Activated CD4-positive, CD25-positive, alpha-beta regulatory T cell treated with anti-CD3 and anti-CD28 coated beads, Interleukin-2, amount 50 U/mL, for 24 hours (primary cell): ENCODE measurements at regions not wholly inside any gene's neighbourhood (a gene's known extent, or its start where the extent isn't known, plus 50 kb on each side); places are given as distances from the start of the nearest gene placed in this dataset.

Experiments
- ATAC-seq, 2 donors: fragments of 150-1000 bp; cut with Tn5 transposase; one replicate each; pipeline ENCODE4 v1.10.0; 2021; ENCODE audit warnings: mild to moderate bottlenecking in 1 of 2, moderate library complexity in 1 of 2

DNA sequence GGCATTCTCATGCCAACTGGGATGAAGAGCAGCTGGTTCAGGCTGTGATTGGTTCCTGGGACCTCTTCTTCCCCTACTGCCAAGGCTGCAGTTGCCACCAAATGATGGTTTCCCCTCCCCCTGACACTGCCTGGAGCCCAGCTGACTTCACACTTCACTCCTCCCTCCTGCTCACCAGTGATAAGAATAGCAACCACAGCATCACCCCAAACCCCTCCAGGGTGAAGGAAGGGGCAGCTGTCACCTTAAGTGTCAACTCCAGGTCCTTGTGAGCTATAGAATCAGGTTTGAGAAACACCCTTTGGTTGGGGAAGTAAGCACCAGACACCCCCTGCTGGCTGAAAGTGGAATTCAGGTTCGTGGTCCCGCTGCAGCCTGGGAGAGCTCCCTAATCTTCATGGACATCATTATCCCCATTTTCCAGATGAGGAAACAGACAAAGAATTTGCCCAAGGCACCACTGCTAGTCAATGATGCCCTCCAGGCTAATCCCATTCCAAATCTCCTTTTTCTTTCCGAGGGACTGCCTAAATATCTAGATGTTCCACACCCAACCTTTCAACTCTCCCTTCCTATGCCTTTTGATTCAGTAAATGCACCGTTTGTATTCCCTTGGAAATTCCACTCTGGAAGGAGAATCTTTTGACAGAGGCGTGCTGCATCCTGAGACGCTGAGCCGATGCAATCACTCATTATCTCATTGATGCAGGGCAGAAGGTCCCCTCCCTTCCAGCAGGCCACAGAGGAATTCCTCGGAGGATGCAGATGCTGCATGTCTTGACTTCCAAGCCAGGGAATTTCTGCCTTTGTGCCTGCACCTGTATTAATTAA is 50.6 kb upstream of the UQCRFS1 start:
- ATAC-seq = peak in 1 of 2 donors; percentile 28

GRCh38 chr19:29264897-29265296 is 51.9 kb upstream of the UQCRFS1 start:
- no peak for ATAC-seq

- no peak for ATAC-seq
Observed at GRCh38 chr19:29265436-29265835, 52.5 kb upstream of the UQCRFS1 start.

DNA sequence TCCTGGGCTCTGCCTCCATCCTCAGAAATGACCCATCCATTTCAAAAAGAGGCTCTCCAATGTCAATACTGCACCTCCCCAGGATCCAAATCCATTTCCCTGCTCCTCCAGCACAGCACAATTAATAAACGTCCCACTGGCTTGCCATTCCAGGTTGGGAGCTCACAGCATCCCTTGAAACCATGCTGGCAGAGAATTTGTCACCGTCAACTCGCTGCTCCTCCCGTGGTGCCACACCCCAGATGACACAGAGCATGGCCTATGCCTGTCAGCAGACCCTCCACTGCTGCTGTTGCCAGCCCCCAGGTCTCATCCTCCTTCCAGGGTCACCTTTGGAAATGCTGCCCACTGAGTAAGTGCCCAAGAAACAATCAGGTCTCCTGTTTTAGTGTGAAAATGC is 53.0 kb upstream of the UQCRFS1 start:
- no peak for ATAC-seq

GRCh38 chr19:29266603-29267002 is 53.7 kb upstream of the UQCRFS1 start:
- no peak for ATAC-seq

- no peak for ATAC-seq
Observed at GRCh38 chr19:29267701-29268100, 54.8 kb upstream of the UQCRFS1 start.

DNA sequence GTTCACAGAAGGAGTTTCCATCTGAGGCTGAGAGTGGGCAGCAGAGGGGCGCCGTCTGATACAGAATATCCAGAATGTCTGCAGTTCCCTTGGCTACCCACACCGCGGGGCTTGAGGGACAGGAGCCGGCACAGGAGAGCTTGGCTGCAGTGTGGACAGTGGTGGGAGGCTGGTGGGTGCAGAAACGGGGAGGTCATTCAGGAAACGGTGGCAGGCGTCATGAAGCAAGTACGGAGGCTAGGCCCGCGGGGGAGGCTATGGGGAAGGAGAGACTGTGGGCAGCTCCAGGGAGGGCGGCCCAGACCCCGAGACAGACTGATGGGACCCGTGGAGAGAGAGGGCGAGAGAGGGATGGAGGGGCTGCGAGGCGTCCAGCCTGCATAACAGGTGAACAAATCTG is 55.2 kb upstream of the UQCRFS1 start:
- no peak for ATAC-seq

DNA sequence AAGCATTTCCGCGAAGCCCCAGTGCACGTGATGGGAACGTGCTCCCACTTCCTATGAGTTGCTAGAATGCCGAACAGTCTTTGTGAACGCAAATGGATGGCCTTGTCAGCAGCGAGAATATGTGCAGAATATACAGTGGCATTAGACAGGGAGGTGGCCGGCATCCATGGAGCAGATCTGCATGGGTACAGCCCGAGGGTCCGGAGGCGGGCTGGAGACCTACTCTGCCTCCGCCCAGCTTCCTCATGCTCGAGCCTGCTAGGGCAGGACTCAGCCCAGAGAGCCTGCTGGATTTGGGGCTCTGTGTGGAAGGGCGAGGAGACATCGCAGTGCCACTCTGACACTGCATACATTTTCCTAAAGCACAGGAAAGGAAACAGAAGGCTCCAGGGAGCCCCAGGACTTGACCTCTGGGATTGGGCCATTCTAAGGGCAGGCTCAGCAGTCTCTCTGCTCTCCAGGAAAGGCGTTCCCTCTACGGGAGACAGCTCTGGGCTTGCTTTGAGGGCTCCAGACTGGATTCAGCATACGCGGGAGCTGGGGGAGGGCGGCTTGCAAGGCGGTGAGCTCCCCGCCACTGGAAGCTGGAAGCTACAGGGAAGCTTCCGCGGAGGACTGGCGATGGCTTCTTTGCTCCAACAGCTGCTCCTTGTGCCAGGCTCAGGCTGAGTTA is 55.9 kb upstream of the UQCRFS1 start:
- ATAC-seq = no peak

DNA sequence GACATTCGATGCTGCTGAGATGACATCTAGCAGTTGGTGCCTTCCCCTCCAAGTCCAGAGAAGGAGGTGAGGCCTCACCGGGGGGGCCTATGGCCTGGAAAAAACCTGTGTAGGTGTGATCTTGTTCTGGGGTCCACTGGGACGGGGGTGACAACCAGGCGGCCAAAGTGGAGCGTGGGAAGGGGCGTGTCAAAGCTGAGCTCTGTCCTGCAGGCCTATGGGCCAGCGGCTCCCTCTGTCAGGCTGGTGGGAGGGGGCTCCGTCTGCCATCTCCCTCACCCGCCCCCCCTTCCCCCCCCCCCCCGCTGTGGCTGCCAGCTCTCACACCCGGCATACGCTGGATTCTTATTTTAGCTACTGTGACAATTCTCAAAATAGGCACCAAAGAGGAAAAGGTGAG is 56.7 kb upstream of the UQCRFS1 start:
- no peak for ATAC-seq

DNA sequence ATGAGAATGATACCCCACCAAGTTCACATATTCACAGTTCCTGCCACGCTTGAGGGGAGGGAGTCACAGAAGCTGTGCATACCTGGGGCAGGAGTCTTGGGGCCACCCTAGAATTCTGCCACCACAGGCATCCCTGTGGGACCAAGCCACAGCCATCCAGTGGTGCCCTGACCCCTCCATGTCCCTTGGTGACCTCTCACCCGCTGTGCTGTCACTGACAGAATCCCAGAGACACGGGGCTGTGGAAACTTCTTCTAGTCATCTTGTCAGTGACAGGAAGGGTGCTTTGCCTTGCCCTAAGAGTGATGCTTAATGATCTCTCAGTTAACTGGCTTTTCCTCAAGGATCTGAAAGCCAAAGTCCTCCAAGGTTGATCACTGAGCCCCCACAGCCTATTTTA is 58.4 kb upstream of the UQCRFS1 start:
- ATAC-seq = no peak

GRCh38 chr19:29271911-29272310 is 59.0 kb upstream of the UQCRFS1 start:
- no peak for ATAC-seq

DNA sequence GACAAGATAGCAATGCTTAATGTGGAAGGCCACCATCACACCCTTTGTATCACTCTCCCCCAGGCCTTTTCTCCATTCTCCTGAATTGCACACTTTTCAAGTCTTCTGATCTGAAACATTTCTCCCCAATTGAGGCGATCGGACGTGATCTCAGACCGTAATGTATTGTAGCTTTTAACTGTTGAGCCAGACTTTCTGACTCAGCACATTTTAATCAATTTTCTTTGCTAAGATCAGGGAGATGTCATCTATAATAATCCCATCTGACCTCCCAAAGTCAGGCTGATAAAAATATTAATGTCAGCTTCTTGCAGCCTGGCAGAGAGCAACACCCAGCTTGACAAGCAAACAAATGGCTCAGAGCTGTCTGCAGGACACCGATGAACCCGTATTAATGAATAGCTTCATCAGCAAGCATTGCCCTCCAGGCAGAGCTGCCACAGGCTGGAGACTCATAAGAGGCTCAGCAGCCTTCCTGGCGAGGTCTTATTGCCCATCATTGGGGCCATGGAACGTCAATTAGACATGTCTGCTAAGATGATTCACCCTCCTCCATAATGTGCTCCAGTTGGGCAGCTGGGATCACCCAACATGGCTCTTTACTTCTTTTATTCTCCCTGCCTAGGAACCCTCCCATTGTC is 60.2 kb upstream of the UQCRFS1 start:
- ATAC-seq = no peak

DNA sequence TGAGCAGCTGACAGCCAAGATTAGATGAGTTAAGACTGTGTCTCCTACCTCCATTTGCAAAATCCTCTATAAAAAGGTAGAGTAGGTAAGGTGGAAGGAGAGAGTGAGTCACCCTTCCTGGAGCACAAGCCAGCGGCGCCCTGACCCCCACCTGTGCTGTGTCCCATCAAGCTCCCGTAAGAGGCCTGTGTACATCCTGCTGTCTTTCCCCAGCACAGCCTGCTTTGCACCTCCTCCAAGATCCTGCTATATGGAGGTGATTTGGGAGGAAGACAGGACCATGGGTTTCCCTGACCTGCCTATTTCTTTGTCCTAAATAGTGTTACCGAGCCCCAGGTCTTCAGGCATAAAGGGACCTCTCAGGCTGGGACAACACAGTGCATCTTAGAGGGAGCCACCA is 62.3 kb upstream of the UQCRFS1 start:
- ATAC-seq = no peak

DNA sequence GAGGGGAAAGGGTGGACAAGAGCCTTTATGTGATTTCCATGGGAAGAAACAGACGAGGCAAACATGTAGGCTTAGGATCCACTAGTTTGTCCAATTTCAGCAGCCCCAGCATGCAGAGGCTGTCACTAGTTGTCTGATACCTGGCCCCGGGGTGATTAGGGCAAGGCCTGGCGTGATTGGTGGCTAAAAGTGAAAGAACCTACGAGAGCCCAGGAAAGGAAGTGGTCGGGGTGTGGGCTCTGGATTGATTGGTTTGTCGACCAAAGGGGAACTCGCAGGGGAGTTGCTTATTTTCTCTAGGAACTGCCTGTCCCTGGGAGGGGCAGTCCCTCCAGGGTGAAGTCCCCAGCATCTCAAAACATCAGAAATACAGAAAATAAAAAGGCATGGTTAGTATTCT is 64.2 kb upstream of the UQCRFS1 start:
- peak; percentile 94 to 97 for ATAC-seq

- no peak for ATAC-seq
Observed at GRCh38 chr19:29278716-29279115, 65.8 kb upstream of the UQCRFS1 start.

GRCh38 chr19:29283366-29283765 is 70.4 kb upstream of the UQCRFS1 start:
- no peak for ATAC-seq

- ATAC-seq = no peak
Observed at GRCh38 chr19:29285187-29285687, 72.3 kb upstream of the UQCRFS1 start.

- no peak for ATAC-seq
Observed at GRCh38 chr19:29285878-29286277, 72.9 kb upstream of the UQCRFS1 start.

GRCh38 chr19:29287061-29287460 is 74.1 kb upstream of the UQCRFS1 start:
- ATAC-seq = no peak

GRCh38 chr19:29288256-29288655 is 75.3 kb upstream of the UQCRFS1 start:
- ATAC-seq = no peak

DNA sequence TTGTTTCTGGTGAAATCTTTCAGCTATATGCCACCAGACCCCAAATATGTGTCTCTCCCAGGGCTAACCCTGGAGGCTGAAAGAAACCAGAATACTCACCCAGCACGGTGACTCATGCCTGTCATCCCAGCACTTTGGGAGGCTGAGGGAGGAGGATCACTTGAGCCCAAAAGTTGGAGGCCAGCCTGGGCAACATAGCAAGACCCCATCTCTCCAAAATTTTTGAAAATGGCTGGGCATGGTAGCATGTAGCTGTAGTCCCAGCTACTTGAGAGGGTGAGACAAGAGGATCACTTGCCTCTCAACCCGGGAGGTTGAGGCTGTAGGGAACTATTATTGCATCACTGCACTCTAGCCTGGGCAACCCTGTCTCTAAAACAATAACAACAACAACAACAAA is 76.1 kb upstream of the UQCRFS1 start:
- ATAC-seq = no peak

GRCh38 chr19:29290853-29291252 is 77.9 kb upstream of the UQCRFS1 start:
- no peak for ATAC-seq

GRCh38 chr19:29292153-29292552 is 79.2 kb upstream of the UQCRFS1 start:
- ATAC-seq = no peak

DNA sequence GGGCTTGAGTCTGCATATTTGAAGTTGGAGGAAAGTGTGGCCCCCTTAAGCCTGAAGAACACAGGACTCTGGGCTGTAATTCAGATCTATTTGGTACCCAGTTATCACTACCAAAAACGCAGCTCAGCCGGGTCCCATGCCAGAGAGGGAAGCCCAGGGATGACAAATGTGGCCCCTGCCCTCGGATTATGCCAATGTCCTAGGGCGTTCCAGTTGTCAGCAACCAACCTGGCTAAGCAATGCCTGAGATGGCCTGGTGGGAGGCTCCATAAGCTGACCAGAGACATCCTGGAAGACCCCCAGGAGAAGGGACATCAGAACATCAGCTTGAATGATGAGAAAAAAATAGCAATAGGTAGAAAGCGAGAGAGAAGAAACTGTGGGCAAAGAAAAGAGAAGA is 79.6 kb upstream of the UQCRFS1 start:
- ATAC-seq = no peak
